SKM-1 (cell line): ENCODE measurements at regions not wholly inside any gene's neighbourhood (a gene's known extent, or its start where the extent isn't known, plus 50 kb on each side); places are given as distances from the start of the nearest gene placed in this dataset.
"Not testable (repeated sequence)": the region's sequence is repeated elsewhere in the genome, so short reads cannot be mapped to it uniquely, and the experiment has no call there.

Experiments used
- DNase-seq: peaks from one replicate; lab custom pipeline; 2025; ENCODE audit not compliant: unreplicated experiment; lab: John Stamatoyannopoulos, UW

GRCh38 chrX:115357326-115358120 lies 68.0 kb downstream of the LUZP4 start:
- no peak for DNase-seq

- not testable (repeated sequence) for DNase-seq
Observed at GRCh38 chrX:115359508-115359907, 70.0 kb downstream of the LUZP4 start.

GRCh38 chrX:115360220-115360781 lies 70.8 kb downstream of the LUZP4 start:
- no peak for DNase-seq

- DNase-seq, result no peak
Observed at GRCh38 chrX:115362334-115363095, 73.0 kb downstream of the LUZP4 start.

- DNase-seq, result no peak
Observed at GRCh38 chrX:115363372-115363771, 73.9 kb downstream of the LUZP4 start.

GRCh38 chrX:115363897-115364296 lies 74.4 kb downstream of the LUZP4 start:
- no peak for DNase-seq

- no peak for DNase-seq
Observed at GRCh38 chrX:115364670-115365069, 75.2 kb downstream of the LUZP4 start.

GRCh38 chrX:115366535-115366934 lies 77.0 kb downstream of the LUZP4 start:
- DNase-seq, result no peak

GRCh38 chrX:115367455-115367854 lies 77.9 kb downstream of the LUZP4 start:
- no peak for DNase-seq

- no peak for DNase-seq
Observed at GRCh38 chrX:115367951-115368350, 78.4 kb downstream of the LUZP4 start.

- no peak for DNase-seq
Observed at GRCh38 chrX:115368876-115369275, 79.4 kb downstream of the LUZP4 start.

- DNase-seq, result no peak
Observed at GRCh38 chrX:115372152-115372551, 82.6 kb downstream of the LUZP4 start.

GRCh38 chrX:115373308-115373707 lies 83.8 kb downstream of the LUZP4 start:
- DNase-seq, result no peak

GRCh38 chrX:115378471-115378870 lies 89.0 kb downstream of the LUZP4 start:
- no peak for DNase-seq

GRCh38 chrX:115387327-115387726 lies 97.8 kb downstream of the LUZP4 start:
- no peak for DNase-seq

- DNase-seq, result no peak
Observed at GRCh38 chrX:115388879-115389278, 99.4 kb downstream of the LUZP4 start.

- DNase-seq, result no peak
Observed at GRCh38 chrX:115390078-115390477, 100.6 kb downstream of the LUZP4 start.

- DNase-seq, result no peak
Observed at GRCh38 chrX:115392031-115392430, 102.5 kb downstream of the LUZP4 start.

- DNase-seq, result no peak
Observed at GRCh38 chrX:115392871-115393270, 103.4 kb downstream of the LUZP4 start.

GRCh38 chrX:115393271-115393670 lies 103.8 kb downstream of the LUZP4 start:
- no peak for DNase-seq

GRCh38 chrX:115394806-115395205 lies 105.3 kb downstream of the LUZP4 start:
- not testable (repeated sequence) for DNase-seq

- DNase-seq, result no peak
Observed at GRCh38 chrX:115399306-115399705, 109.8 kb downstream of the LUZP4 start.
